Lower leg skin (tissue), 4 donors: ENCODE measurements at regions not wholly inside any gene's neighbourhood (a gene's known extent, or its start where the extent isn't known, plus 50 kb on each side); places are given as distances from the start of the nearest gene placed in this dataset.

Source experiments
- DNase-seq, 2 donors: peaks; one replicate each; pipeline ENCODE4 v3.0.0-alpha.2; 2019; ENCODE audit warnings: low spot score in 2 of 2
- H3K4me3 ChIP-seq: fragments of 200-600 bp; sonication (generic); 2 replicates; pipeline ENCODE4 v1.5.1; 2017; ENCODE audit warnings: mild to moderate bottlenecking, low read depth; ENCODE audit not compliant: poor library complexity, severe bottlenecking
- CTCF ChIP-seq, 3 donors: fragments of 450-650 bp; IDR thresholded peaks; one replicate each; pipeline ENCODE4 v1.5.1; 2016; ENCODE audit warnings: antibody characterized with exemption in 3 of 3, mild to moderate bottlenecking in 3 of 3, moderate library complexity in 2 of 3
- POLR2A ChIP-seq, 2 donors: fragments of 450-650 bp; IDR thresholded peaks; one replicate each; pipeline ENCODE4 v1.6.1; 2016 to 2017; ENCODE audit warnings: antibody characterized with exemption in 2 of 2, mild to moderate bottlenecking in 1 of 2, moderate library complexity in 1 of 2
- WGBS, 2 donors: methylation state at CpG; one replicate each; pipeline ENCODE4 v1.1.5; 2018; 5-methylcytosine and 5-hydroxymethylcytosine counted together
- intact Hi-C: fragments of 100-400 bp; cut with DNase I; formaldehyde crosslinking; loops from one replicate; pipeline ENCODE4 v1.15.0; 2023; ENCODE audit warnings: low total_unique reads

- no peak overlapping the region for H3K4me3 ChIP-seq
- 71 to 73% methylated on average over 8 of the region's 8 CpGs for WGBS, 2 donors
- DNase-seq: no peak
- intact Hi-C loops: no loop called here
- no peak for TF ChIP-seq POLR2A (IDR thresholded peaks at IDR 0.05)
- TF ChIP-seq CTCF (IDR thresholded peaks at IDR 0.05): no peak
These were observed 2890.6 kb downstream of the PCDH9 start for GRCh38 chr13:64339373-64340063.

- no peak for TF ChIP-seq POLR2A (IDR thresholded peaks at IDR 0.05)
- DNase-seq: no peak
- 60 to 61% methylated on average over 1 of the region's 1 CpG for WGBS, 2 donors
- intact Hi-C loops: no loop called here
- H3K4me3 ChIP-seq: no peak overlapping the region
These were observed 2891.5 kb downstream of the PCDH9 start for GRCh38 chr13:64338671-64339070.

GRCh38 chr13:64333888-64334287 lies 2896.2 kb downstream of the PCDH9 start:
- DNase-seq: no peak
- 90 to 93% methylated on average over 3 of the region's 3 CpGs for WGBS, 2 donors
- H3K4me3 ChIP-seq: no peak overlapping the region
- intact Hi-C loops: no loop called here
- no peak for TF ChIP-seq POLR2A (IDR thresholded peaks at IDR 0.05)
- no peak for TF ChIP-seq CTCF (IDR thresholded peaks at IDR 0.05)

GRCh38 chr13:64332048-64332447 lies 2898.1 kb downstream of the PCDH9 start:
- H3K4me3 ChIP-seq: no peak overlapping the region
- 78 to 80% methylated on average over 2 of the region's 2 CpGs for WGBS, 2 donors
- no peak for TF ChIP-seq CTCF (IDR thresholded peaks at IDR 0.05)
- no peak for TF ChIP-seq POLR2A (IDR thresholded peaks at IDR 0.05)
- DNase-seq: no peak
- intact Hi-C loops: no loop called here

- intact Hi-C loops: no loop called here
- no peak for DNase-seq
- TF ChIP-seq POLR2A (IDR thresholded peaks at IDR 0.05) (no peak), CTCF (IDR thresholded peaks at IDR 0.05) (no peak)
- WGBS, 2 donors: 9 to 18% methylated on average over 2 of the region's 2 CpGs
- H3K4me3 ChIP-seq: no peak overlapping the region
These were observed 2902.5 kb downstream of the PCDH9 start for GRCh38 chr13:64327505-64328194.

- H3K4me3 ChIP-seq: no peak overlapping the region
- intact Hi-C loops: no loop called here
- WGBS, 2 donors: 82 to 83% methylated on average over 2 of the region's 2 CpGs
- TF ChIP-seq CTCF (IDR thresholded peaks at IDR 0.05) (no peak), POLR2A (IDR thresholded peaks at IDR 0.05) (no peak)
- no peak for DNase-seq
These were observed 2898.7 kb upstream of the PCDH20 start for GRCh38 chr13:64314331-64314730.
